HG03135 (cell line): ENCODE measurements at regions not wholly inside any gene's neighbourhood (a gene's known extent, or its start where the extent isn't known, plus 50 kb on each side); places are given as distances from the start of the nearest gene placed in this dataset.
"Not testable (repeated sequence)": the region's sequence is repeated elsewhere in the genome, so short reads cannot be mapped to it uniquely, and the experiment has no call there.

Experiments used
- ATAC-seq: cut with Tn5 transposase; IDR thresholded peaks from one replicate; pipeline ENCODE4 v1.9.1; 2021; ENCODE audit warnings: mild to moderate bottlenecking, moderate library complexity; ENCODE audit not compliant: unreplicated experiment

DNA sequence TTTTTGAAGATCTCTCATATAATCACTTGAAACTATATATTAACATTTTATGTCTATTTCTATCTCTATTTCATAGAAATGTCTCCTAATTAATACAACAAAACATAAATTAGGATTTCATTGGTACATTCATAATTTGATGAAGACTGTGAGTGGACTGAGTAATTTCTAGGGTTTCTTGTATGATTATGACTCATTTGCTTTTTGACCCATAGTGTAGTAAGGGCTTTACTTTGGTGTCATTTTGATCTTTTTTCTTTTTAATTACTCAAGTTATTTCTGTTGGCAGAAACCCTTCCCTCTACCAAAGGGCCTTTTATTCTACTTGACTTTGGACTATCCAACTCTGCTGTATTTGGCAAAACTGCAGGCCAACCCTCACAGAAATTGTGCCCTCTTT, 207.9 kb upstream of the MAGEB16 start:
- ATAC-seq = no peak

DNA sequence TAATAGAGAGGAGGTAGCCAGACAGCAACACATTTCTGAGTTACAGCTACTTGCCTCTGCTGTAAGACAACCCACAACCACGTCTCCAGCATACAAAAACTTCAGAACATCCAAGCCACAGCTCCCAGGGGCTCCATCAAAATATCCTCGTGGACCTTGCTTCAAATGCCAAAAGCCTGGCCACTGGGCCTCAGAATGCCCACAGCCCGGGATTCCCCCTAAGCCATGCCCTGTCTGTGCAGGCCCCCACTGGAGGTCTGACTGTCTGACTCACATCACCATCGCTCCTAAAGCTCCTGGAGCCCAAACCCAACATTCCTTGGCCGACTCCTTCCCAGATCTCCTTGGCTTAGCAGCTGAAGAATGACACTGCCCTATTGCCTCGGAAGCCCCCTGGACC, 186.6 kb upstream of the MAGEB16 start:
- not testable (repeated sequence) for ATAC-seq

DNA sequence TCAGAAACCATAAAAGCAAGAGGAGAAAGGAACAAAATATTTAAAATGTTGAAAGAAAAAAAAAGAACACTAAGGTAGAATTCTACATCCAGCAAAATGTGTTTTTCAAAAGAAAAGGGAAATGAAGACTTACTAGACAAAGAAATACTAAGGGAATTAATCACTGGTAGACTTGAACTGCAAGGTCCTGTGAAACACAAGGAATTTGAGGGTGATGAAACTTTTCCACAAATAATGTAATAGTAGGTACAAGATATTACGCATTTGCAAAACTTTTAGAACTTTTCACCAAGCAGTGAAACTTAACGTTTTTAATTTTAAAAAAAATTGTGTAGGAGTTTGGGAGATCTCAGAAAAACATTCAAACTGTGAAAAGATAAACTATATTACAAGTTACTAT, 180.3 kb upstream of the MAGEB16 start:
- ATAC-seq = no peak

DNA sequence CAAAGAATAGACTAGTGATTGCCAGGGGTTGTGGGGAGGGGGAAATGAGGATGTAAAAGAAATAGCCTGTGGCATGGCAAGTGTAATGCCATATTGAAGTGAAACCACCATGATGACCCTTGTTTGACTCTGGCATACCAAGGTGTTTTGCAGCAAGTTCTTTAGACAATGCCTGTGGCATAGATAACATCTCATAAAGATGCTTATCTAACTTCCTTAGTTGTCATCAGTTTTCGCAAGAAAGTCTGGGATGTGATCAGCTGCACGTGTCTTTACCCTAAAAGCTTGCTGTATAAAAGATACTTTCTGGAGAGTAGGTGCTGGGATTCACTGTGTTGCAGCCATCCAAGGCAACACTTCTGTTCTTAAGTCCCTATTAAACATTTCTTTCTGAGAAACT, 176.1 kb upstream of the MAGEB16 start:
- ATAC-seq = no peak

DNA sequence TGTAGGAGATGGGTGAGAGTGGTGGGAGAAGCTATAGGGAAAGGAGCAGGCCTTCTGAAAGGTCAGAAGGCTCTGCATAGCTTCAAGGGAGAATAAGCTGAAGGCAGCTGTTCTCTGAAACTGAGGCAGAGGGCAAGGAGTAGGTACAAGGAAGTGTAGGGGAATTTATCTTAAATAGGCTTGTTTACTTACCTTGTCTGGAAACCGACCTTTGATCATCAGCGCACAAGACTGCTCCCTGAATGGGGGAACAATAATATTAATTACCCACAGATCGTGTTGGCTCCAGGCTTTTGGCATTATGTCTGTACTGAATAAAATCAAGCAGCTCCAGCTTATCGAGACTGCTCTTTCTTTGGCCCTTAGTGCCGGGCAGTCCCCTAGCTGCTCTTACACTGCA, 175.5 kb upstream of the MAGEB16 start:
- no peak for ATAC-seq

DNA sequence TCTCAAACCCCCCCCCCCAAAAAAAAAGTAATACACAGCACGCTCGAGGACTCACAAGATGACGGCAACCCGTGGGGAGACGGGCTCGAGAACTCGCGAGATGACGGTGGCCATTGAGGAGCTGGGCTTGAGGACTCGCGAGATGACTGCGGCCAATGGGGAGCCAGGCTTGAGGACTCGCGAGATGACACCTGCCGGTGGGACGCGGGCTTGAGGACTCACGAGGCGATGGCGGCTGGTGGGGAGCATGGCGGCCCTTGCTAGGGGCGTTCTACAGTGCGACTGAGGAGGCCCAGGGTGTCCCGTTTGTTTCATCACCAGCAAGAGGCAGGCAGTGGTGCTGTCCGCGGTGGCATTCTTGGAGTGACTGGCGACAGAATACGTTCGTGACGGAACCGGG, 172.4 kb upstream of the MAGEB16 start:
- ATAC-seq = no peak

DNA sequence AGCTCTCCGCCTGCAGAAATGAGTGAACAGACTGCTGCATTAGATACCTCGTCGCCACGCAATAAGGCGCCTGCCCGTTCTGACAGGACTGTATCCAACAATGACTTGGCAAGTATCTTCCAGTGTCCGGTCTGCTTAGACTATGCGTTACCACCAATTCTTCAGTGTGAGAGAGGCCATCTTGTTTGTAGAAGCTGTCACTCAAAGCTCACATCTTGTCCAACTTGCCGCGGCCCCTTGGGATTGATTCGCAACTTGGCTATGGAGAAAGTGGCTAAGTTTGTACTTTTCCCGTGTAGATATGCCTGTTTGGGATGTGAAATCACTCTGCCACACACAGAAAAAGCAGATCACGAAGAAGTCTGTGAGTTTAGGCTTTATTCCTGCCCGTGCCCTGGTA, 172.0 kb upstream of the MAGEB16 start:
- ATAC-seq = no peak

DNA sequence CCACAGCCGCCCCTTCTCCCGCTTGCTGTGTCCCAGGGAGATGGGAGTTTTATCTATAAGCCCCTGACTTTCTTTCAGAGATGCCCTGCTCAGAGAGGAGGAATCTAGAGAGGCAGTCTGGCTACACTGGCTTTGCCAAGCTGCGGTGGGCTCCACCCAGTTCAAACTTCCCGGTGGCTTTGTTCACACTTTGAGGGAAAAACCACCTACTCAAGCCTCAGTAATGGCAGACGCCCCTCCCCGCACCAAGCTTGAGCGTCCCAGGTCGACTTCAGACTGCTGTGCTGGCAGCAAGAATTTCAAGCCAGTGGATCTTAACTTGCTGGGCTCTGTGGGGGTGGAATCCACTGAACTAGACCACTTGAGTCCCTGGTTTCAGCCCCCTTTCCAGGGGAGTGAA, 162.2 kb upstream of the MAGEB16 start:
- ATAC-seq = not testable (repeated sequence)

DNA sequence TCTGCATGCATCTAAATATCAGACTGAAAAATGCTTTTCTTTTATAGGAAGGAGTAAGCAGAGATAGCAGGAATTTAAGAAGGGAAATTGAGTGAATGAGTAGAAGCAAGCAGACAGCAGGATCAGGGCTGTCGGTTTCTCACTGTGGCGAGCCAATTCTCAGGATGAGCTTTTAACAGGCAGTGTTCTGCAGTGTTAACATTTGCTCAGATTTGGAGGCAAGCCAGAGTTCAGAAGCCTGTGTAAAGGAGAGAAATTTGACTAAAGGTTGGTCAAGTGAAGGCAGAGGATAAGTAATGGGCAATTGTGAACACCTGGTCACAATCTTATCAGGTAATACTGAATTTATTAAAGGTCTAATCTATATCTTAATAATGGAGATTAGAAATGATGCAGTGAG, 133.3 kb upstream of the MAGEB16 start:
- no peak for ATAC-seq

DNA sequence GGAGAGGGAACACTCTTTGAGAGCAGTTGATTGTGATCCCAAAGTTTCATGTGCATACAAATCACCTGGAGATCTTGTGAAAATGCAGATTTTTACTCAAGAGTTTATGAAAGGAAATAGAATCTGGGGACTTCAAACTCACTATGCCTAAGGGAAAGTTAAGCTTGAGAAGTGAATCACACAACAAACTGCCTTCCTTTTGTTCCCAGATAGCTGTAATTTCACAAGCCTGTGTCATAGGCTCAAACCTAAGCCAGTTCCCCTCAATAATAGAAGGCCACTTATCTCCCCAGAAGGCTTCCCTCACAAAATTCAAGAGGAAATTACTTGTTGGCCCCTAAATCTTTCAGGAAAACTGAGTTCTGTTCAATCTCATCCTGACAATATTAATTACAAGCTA, 132.8 kb upstream of the MAGEB16 start:
- no peak for ATAC-seq

DNA sequence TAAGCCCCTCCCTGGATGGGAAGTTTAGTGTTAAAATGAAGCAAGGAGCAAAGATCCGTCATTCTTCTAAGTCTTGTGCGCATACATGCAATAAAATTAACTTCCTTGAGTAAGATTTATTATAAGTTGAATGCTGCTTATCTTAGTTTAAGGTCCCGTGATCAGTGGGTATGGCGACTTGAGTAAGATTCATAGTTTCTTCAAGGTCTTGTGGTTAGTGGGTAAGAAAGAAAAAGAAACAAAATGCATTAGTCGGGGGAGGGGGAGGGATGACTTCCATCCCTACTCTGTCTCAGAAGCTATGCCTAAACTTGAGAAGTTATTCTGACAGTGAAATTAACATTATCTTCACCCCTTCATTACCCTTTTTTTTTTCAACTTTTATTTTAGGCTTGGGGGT, 127.3 kb upstream of the MAGEB16 start:
- no peak for ATAC-seq

DNA sequence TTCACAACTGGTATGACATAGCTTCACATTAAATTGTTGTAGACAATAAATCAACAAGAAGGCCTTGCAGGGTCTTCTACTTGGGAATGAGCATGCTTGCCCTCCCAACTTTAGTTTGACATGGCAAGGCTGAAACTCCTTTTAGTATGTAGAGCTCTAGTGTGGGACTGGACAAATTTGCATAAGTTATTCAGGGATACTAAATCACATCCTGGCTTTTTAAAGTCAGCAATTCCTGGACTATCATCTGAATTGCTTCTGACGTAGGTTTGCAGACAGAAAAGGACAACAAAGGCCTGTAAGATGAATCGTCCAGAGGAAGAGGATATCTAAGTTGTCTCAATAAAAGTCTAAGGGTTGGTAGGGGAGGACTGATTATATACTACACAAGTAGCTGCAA, 123.0 kb upstream of the MAGEB16 start:
- ATAC-seq = no peak

DNA sequence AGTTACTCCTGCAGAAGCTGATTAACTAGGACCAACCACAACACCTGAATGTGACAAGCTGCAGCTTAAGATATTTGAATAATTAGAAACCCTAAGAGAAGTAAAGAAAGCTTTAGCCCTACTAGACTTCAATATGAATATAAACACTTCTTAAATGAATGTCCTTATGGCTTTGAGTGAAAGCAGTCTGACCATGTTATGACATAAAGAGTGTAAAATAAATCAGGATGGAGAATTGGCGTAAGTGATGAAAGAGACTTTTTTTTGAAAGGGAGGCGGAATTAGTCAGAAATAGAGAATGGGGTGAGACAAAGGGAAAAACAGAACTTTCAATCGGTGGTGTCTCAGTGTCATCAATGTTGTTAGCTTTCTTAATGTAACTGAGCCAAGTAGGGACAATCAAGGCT, 117.2 kb upstream of the MAGEB16 start:
- ATAC-seq = no peak

DNA sequence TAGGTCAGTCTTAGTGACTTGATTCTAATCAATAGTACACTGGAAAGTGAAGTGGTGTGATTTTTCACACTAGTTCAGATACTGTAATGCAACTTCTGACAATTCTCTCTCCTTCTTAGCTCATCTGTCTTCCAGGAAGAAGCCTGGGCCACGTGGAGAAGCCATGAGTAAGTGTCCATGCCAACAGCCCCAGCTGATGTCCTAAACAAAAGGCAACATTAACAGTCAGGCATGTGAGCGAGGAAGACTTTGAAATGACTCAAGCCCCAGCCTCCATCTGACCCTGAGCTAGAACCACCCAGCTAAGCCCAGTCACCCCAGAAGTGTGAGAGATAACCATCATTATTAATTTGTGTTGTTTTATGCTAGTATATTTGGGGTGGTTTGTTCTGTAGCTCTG, 115.7 kb upstream of the MAGEB16 start:
- ATAC-seq = no peak

DNA sequence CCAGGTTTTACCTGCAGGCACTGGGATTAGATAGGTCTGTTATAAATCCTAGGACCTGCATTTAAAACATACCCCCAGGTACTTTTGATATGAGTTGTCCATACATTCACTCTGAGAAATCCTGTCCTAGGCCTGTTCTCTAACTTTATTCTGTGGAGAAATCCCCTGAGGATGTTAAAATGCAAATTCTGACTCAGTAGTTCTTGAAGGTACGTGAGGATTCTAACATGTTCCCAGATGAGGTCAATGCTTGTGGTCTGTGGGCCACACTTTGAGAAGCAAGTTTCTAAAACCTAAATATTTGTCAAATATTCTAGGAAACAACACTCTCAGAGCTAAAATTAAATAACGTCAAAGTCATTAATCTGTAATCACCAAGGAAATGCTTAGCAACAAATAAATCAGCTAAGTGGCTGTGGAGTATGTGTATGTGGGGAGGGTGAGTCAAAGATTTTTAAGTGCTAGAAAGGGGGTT, 101.3 kb upstream of the MAGEB16 start:
- no peak for ATAC-seq

DNA sequence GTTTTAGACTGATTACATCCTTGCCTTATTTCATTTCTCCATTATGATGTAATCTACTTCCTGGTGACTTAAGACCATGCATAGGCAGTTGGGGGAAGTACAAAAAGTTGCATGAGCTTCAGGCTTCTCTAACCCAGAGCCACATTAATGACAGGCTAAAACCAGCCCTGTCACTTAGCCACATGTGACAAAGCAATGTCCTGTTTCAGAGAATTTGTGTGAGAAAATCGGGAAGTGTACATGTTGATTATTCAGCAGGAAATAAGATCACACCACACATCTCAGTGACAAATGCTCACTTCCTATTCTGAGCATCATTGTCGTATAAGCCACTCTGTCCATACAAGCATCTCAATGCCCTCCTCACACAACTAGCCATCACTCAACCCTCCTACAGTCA, 98.5 kb upstream of the MAGEB16 start:
- no peak for ATAC-seq

DNA sequence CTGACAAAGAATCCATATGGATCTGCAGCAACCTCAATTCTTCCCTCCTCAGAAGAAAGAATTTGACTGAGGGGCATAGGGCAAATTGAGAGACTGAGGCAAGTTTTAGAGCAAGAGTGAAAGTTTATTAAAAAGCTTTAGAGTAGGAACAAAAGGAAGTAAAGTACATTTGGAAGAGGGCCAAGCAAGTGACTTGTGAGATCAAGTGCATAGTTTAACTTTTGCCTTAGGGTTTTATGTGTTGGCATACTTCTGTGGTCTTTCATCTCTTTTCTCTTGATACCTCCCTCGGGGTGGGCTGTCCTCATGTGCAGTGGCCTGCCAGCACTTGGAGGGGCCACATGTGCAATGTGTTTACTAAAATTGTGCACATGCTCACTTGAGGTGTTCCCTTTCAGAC, 98.0 kb upstream of the MAGEB16 start:
- no peak for ATAC-seq

DNA sequence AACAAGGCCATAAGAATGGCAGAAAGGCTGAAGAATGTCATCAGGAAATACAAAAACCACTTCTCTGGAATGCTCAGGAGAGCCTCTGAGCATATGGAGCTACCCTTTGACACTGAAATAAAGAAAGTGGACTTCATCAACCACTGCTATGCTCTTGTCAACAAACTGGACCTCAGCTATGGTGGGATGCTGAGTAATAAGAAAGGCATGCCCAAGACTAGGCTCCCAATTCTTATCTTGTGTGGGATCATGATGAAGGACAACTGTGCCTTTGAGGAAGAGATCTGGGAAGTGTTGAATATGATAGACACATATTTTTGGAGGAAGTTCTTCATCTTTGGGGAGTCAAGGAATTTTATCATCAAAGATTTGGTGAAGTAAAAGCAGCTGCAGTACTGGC, 86.9 kb upstream of the MAGEB16 start:
- ATAC-seq = no peak

DNA sequence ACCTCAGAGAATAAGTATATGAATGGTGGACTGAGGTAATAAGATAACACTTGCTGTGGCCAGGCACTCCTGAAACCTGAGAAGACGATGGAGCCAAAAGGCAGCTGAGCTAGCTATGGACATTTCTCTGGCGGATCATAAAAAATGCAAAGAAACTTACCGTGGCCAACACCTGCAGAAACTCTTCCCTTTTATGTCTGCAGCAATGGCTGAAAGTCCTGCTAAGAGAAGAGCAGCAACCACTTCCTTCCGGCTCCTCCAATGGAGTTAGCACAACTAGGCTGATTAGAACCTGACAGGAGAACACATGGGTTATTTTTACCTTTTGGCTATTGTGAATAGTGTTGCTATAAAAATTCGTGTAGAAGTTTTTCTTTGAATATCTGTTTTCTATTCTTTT, 76.0 kb upstream of the MAGEB16 start:
- ATAC-seq = no peak

DNA sequence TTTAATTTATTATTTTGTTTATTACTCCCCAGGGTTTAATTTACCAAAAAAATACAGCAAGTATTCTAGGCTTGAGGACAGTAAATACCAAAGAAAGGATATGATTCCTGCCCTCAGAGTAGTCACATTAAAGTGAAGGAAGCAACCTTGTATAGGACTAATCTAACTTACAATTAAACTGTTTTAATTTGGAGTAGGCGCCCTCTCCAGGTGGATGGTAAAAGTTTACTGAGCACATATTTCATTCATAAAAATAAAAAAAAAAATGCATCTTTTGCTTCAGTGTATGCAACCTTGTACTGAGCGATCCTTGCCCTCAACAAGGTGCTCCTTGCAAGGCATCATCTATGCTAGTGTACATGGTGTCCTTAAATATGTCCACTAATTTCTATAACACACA, 72.0 kb upstream of the MAGEB16 start:
- ATAC-seq = no peak

DNA sequence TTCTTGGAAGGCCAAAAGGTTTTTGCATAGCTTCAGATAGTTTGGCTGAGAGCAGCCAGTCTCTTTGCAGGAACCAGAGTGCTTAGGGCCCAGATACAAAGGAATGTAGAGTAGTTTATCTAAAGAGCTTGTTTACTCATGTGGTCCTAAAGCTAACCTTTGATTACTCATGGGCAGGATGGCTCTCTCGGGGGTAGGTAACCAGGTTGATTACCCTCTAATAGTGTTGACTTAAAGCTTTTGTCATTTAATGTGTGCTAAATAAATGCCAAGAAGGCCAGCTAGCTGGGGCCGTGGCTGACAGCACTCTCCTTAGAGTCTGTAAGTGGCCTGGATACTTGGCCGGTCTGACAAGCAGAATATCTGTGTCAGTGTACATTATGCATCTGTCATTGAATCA, 69.7 kb upstream of the MAGEB16 start:
- ATAC-seq = no peak

DNA sequence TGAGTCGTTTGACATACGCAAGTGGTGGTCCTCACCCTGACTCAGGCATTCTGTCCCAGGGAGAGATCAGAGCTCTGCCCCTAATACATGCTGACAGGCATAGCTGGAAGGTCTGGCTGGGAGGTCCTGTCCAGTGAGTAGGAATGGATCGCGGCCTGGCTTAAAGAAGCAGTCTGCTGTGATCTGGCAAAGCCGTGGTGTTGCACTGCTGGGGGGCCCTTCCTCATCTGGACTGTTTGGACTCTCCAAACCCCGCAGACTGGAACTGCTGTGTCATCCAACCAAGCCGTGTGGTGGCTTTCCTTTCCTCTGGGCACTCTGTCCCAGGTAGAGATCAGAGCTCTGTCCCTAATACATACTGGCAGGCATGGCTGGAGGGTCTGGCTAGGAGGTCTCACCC, 64.3 kb upstream of the MAGEB16 start:
- no peak for ATAC-seq

DNA sequence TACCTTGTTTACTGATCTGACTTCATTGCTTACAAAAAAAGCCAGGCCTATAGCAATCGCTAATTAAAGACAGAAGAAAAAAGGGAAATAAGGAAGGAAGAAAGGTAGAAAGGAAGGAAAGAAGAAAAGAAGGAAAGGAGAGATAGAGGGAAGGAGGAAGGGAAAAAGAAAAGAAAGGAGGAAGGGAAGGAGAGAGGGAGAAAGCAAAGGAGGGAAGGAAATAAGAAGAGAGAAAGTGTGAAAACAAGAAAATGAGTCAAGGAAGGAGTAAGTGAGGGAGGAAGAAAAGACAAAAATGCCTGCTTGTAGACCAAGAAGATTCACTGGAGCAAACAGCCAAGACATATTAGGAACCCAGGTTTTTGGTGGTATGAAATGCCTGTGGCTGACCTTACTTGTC, 57.0 kb upstream of the MAGEB16 start:
- ATAC-seq = no peak

DNA sequence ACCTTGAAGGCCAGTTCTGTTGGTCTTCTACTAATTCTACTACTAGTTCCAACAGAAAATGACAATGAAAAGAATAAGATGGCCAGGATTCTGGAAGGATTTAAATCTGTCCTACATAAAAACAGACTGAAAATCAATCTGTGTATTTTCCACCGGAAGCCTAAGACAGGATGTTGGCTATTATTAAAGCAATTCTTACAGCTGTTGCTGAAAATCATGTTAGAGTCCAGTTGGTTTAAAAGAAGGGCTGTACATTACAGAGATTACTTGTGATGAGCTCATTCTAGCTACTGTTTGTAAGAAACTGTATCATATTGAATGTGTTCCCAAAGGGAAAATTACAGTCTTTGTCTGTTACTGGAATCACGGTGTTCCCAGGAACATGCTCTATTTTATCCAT, 54.8 kb upstream of the MAGEB16 start:
- no peak for ATAC-seq
